NCI-H345 treated with DMSO at 0.1 percent for 48 hours (cell line): ENCODE measurements at regions not wholly inside any gene's neighbourhood (a gene's known extent, or its start where the extent isn't known, plus 50 kb on each side); places are given as distances from the start of the nearest gene placed in this dataset.
"Not testable (repeated sequence)": the region's sequence is repeated elsewhere in the genome, so short reads cannot be mapped to it uniquely, and the experiment has no call there.

Source experiments
- DNase-seq: peaks from one replicate; lab custom pipeline; 2025; ENCODE audit not compliant: unreplicated experiment; lab: John Stamatoyannopoulos, UW

- DNase-seq = no peak
Observed at GRCh38 chr7:16098058-16098457, 323.3 kb downstream of the CRPPA start.

- DNase-seq = no peak
Observed at GRCh38 chr7:16095171-16095950, 326.0 kb downstream of the CRPPA start.

- no peak for DNase-seq
Observed at GRCh38 chr7:16094651-16095050, 326.7 kb downstream of the CRPPA start.

GRCh38 chr7:16092711-16093110 is 328.6 kb downstream of the CRPPA start:
- DNase-seq = no peak

- no peak for DNase-seq
Observed at GRCh38 chr7:16091701-16092310, 329.5 kb downstream of the CRPPA start.

- no peak for DNase-seq
Observed at GRCh38 chr7:16089801-16090200, 331.5 kb downstream of the CRPPA start.

- no peak for DNase-seq
Observed at GRCh38 chr7:16089191-16089590, 332.1 kb downstream of the CRPPA start.

GRCh38 chr7:16086743-16087142 is 334.6 kb downstream of the CRPPA start:
- no peak for DNase-seq

- DNase-seq = not testable (repeated sequence)
Observed at GRCh38 chr7:16085780-16086179, 335.6 kb downstream of the CRPPA start.

GRCh38 chr7:16084875-16085274 is 336.5 kb downstream of the CRPPA start:
- no peak for DNase-seq

- DNase-seq = no peak
Observed at GRCh38 chr7:16084370-16084769, 337.0 kb downstream of the CRPPA start.

GRCh38 chr7:16083931-16084330 is 337.4 kb downstream of the CRPPA start:
- no peak for DNase-seq

- no peak for DNase-seq
Observed at GRCh38 chr7:16080131-16080530, 341.2 kb downstream of the CRPPA start.

GRCh38 chr7:16079723-16080122 is 341.6 kb downstream of the CRPPA start:
- no peak for DNase-seq

- peak; percentile 85 for DNase-seq
Observed at GRCh38 chr7:16078076-16078952, 343.0 kb downstream of the CRPPA start.

GRCh38 chr7:16071246-16071857 is 350.0 kb downstream of the CRPPA start:
- DNase-seq = peak; percentile 56

GRCh38 chr7:16070806-16071205 is 350.5 kb downstream of the CRPPA start:
- DNase-seq = no peak

- DNase-seq = no peak
Observed at GRCh38 chr7:16069998-16070397, 351.3 kb downstream of the CRPPA start.

GRCh38 chr7:16068183-16068582 is 353.2 kb downstream of the CRPPA start:
- no peak for DNase-seq

- DNase-seq = no peak
Observed at GRCh38 chr7:16067711-16068110, 353.6 kb downstream of the CRPPA start.

- DNase-seq = no peak
Observed at GRCh38 chr7:16066805-16067459, 354.4 kb downstream of the CRPPA start.
